NCI-H1105 treated with DMSO at 0.1 percent for 48 hours (cell line): ENCODE measurements at regions not wholly inside any gene's neighbourhood (a gene's known extent, or its start where the extent isn't known, plus 50 kb on each side); places are given as distances from the start of the nearest gene placed in this dataset.
"Not testable (repeated sequence)": the region's sequence is repeated elsewhere in the genome, so short reads cannot be mapped to it uniquely, and the experiment has no call there.

Experiments
- DNase-seq: peaks from one replicate; lab custom pipeline; 2025; lab: John Stamatoyannopoulos, UW

DNA sequence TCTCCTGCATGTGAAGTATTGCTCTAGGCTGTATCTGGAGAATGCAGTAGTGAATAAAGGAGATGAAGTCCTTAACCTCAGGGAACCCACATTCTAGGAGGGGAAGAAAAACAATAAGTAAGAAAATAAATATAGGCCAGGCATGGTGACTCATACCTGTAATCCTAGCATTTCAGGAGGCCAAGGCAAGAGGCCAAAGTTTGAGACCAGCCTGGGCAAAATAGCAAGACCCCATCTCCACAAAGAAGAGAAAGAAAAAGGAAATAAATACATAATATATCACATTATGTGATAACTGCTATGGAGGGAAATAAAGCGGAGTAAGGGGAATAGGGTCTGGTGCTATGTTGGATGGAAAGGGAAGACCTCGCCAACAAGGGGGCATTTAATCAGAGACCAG lies 94.0 kb downstream of the QRSL1 start:
- not testable (repeated sequence) for DNase-seq

DNA sequence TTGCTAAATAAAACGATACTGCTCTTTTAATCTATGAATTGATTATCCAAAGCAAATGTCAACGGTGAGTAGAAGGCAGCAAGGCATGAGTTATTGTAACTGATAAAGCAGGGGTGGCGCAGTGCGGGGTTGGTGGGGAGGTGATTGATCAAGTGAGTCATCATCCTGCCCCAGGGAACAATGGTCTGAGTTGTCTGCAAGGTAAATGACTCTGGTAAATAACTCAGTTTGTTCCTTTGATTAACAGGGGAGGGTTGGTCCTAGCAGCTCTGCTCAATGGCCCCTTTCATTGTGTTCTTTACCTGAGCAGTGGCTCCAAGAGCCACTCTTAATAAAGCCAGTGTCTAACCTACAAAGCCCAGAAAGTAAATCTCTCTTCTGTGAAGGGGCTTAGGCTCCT lies 91.8 kb downstream of the QRSL1 start:
- not testable (repeated sequence) for DNase-seq
